ENCODE measurements at regions not wholly inside any gene's neighbourhood (a gene's known extent, or its start where the extent isn't known, plus 50 kb on each side); places are given as distances from the start of the nearest gene placed in this dataset.

DNA sequence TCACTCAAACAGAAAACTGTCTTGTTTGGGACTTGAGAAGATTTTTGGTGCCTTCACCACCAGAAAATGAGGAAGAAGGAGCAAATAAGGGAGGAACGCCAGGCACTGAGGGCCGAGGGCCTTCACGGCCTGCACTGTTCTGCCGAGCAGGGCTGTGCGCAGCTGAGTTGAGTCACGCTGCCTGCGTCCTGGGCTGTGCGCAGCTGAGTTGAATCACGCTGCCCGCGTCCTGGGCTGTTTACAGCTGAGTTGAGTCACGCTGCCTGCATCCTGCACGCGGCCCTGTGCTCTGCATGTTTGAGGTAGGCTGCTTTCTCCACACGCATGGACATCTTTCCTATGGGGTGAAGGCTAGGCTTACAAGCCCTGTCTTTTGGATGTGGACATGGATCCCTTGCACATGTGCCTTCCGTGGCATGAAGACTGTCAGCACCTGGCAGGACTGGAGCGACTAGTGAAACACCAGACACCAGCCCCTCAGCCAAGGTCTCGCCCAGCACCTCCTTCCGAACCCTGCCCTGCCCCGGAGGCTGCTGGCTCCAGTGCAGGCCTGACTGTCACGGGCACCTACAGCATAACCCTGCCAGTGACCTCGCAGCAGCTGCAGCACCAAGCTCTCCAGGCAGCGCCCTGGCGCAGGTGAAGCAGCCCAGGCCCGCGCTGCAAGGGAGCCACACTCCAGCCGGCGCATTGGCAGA, 96.7 kb downstream of the HTR5A start:
- H3K4me3 ChIP-seq (replicated peaks; ENCODE audit: low read depth, low read length): no peak overlapping the region
- TF ChIP-seq, protein P1, sequence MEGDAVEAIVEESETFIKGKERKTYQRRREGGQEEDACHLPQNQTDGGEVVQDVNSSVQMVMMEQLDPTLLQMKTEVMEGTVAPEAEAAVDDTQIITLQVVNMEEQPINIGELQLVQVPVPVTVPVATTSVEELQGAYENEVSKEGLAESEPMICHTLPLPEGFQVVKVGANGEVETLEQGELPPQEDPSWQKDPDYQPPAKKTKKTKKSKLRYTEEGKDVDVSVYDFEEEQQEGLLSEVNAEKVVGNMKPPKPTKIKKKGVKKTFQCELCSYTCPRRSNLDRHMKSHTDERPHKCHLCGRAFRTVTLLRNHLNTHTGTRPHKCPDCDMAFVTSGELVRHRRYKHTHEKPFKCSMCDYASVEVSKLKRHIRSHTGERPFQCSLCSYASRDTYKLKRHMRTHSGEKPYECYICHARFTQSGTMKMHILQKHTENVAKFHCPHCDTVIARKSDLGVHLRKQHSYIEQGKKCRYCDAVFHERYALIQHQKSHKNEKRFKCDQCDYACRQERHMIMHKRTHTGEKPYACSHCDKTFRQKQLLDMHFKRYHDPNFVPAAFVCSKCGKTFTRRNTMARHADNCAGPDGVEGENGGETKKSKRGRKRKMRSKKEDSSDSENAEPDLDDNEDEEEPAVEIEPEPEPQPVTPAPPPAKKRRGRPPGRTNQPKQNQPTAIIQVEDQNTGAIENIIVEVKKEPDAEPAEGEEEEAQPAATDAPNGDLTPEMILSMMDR (IDR thresholded peaks at IDR 0.05; ENCODE audit: low read depth, low read length, missing control alignments): no peak
- DNase-seq (ENCODE audit: extremely low read depth, low read depth): peak; percentile 97

DNA sequence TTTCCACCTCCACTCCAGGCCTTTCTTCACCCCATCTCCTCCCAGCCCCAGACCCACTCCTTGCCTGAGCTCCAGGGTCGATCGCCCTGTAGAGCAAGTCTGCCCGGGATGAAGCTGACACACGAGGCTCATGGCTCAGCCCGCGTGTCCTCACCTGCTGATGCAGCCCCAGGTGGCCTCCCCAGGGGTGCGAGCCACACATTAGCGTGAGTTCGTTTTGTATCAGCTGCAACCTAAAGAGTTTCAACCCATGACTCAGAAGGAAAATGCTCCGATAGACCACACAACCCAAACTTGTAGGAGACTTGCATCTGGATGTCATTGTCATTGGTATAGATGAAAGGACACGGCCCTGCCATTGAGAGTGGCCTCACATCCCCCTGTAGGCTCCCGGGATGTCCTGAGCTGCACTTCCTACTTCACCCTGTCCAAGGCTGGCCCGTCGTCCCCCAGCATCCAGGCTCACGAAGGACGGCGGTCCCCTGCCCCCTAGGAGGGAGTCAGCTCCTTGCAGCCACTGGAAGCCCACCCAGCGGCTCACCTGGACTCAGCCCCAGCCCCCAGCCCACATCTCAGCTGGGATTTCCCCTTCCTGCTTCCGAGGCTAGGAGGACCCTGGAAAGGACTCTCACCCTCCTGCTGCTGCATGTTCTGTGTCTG, 97.7 kb downstream of the HTR5A start:
- no peak for DNase-seq (ENCODE audit: extremely low read depth, low read depth)
- no peak overlapping the region for H3K4me3 ChIP-seq (replicated peaks; ENCODE audit: low read depth, low read length)
- TF ChIP-seq, protein P1 (IDR thresholded peaks at IDR 0.05; ENCODE audit: low read depth, low read length, missing control alignments): no peak

DNA sequence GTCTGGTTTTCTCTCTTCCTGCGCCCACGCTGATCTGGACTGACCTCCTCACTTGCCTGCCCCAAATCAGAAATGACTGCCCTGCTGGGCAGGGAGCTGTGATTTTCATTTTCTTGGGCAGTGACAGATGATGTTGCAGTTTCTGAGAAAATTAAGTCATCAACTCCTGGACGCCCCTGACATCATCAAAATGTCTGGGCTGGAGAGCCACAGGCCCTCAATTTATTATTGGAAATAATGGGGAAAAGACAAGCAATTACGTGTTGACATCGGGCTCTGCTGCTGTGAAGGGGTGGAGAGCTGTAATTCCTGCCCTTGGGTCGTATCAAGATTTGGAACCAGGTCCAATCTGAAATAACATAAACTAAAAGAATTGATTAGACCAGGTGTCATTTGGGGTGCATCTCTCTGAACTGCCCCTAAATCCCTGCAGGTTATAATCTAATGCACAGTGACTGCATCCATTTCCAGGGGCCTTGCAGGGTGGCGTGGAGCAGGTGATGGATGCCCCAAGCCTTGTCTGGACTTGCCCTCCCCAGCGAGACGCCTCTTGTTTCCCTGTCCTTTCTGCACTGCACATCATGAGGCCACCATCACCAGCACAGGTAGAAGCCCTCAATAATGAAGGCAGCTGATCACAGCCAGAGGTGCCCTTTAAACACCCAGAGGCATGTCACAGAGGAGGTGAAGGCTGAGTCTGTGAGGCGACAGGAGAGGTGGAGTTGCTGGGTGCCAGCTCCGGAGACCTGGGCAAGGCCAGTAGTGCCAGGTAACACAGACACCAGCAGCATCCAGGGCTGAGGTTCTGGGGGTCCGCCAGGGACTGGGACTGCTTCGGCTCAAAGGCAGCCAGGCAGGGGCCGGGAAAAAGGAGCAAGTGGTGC, 98.7 kb downstream of the HTR5A start:
- no peak overlapping the region for H3K4me3 ChIP-seq (replicated peaks; ENCODE audit: low read depth, low read length)
- TF ChIP-seq, protein P1 (IDR thresholded peaks at IDR 0.05; ENCODE audit: low read depth, low read length, missing control alignments): no peak
- no peak for DNase-seq (ENCODE audit: extremely low read depth, low read depth)

DNA sequence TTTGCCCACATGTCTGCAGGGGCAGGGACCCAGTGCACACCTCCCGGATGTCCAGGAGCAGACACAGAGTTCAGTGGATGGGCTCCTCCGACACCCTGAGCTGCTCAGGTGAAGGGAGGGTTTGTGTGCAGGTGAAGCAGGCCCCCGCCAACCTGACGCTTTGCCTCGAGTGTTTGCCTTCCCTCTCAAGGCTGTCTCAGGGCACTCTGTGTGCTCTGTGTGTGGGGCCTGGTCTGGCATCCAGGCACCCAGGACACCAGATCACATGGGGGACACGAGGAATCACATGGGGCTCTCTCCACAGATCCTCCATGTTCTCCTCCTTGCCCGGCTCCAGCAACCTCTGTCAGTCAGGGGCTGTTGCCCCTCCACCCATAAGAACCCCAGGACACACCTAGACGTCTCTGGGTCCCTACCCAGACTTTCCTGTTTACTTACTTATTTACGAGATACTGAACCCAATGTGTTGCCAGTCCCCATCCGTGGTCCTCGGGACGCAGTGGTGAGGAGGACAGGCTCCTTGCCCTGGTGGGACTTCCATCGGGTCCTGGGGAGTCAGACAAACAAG, 99.5 kb downstream of the HTR5A start:
- TF ChIP-seq, protein P1 (IDR thresholded peaks at IDR 0.05; ENCODE audit: low read depth, low read length, missing control alignments): no peak
- DNase-seq (ENCODE audit: extremely low read depth, low read depth): no peak
- no peak overlapping the region for H3K4me3 ChIP-seq (replicated peaks; ENCODE audit: low read depth, low read length)

DNA sequence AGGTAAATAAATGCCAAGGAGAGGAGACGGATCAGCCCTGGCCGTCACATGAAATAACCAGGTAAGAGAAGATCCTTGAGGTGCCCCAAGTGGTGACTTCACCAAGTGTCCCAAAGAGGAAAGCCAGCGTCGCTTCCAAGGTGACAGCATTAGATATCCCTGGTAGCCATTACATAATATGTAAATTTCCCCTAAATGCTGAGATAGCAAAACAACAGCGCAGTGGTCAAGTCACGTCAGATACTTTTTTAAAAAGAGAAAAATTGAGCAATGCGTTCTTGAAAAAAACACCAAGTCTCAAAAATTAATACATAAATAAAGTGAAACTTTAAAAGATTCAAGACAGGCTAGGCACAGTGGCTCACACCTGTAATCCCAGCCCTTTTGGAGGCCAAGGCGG, 100.2 kb downstream of the HTR5A start:
- no peak overlapping the region for H3K4me3 ChIP-seq (replicated peaks; ENCODE audit: low read depth, low read length)
- no peak for DNase-seq (ENCODE audit: extremely low read depth, low read depth)
- TF ChIP-seq, protein P1 (IDR thresholded peaks at IDR 0.05; ENCODE audit: low read depth, low read length, missing control alignments): no peak

DNA sequence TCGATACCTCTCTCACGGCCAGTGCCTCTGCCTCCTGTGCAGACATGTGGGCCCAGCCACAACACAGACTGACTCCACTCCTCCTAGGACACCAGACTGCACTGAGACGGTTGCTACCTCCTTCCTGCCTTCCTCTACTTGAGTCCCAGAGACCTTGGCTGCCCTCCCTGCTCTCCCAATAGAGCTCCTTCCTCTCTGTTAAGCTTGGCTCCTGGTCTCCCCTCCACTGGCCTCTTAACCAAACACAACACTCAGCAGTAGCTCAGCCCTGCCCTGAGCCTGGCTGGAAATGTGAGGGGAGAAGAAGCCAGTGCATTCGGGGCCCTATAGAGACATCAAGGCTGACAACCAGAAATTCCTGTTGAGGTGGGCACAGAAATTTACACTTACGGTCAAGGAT, 102.0 kb downstream of the HTR5A start:
- TF ChIP-seq, protein P1 (IDR thresholded peaks at IDR 0.05; ENCODE audit: low read depth, low read length, missing control alignments): no peak
- H3K4me3 ChIP-seq (replicated peaks; ENCODE audit: low read depth, low read length): no peak overlapping the region
- DNase-seq (ENCODE audit: extremely low read depth, low read depth): no peak

Measured in HFF-Myc (cell line).